ENCODE measurements at regions not wholly inside any gene's neighbourhood (a gene's known extent, or its start where the extent isn't known, plus 50 kb on each side); places are given as distances from the start of the nearest gene placed in this dataset.

DNA sequence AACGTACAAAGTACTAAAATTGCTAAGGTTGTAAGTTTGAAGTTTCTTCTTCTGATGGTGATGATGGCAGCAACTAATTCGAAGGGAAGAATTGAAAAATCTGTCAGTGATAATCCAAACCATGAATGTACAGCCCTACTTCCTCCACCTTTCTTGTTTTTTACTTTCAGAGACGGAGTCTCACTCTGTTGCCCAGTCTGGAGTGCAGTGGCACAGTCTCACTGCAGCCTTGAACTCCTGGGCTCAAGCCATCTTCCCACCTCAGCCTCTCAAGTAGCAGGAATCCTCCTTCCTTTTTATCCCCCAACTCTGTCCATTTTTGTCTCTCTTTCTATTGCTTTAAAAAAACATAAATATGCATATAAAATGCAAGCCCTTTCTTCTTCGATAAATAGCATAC lies 112.3 kb upstream of the SOX21 start:
- H3K27me3 Mint-ChIP-seq (ENCODE audit: low read depth in 2 of 2) = no peaks in the 10 kb centered on the region
- Histone ChIP-seq H3K9me3 (ENCODE audit: control insufficient read depth, insufficient read depth, low read length) (no peaks in the 10 kb centered on the region), H3K4me3 (ENCODE audit: low read length) (no peak overlapping the region), H3K36me3 (ENCODE audit: control insufficient read depth, insufficient read depth, low read length) (no peaks in the 10 kb centered on the region), H3K27ac (ENCODE audit: low read length) (no peak overlapping the region), H3K4me1 (ENCODE audit: control insufficient read depth, insufficient read depth, low read length) (no peaks in the 10 kb centered on the region), H3K27me3 (ENCODE audit: control insufficient read depth, insufficient read depth, low read length) (no peaks in the 10 kb centered on the region)
- no peak overlapping the region for H3K4me3 Mint-ChIP-seq
- WGBS (ENCODE audit: insufficient coverage) = 95% methylated on average over 3 of the region's 4 CpGs
- H3K4me1 Mint-ChIP-seq = no peaks in the 10 kb centered on the region
- no peaks in the 10 kb centered on the region for H3K36me3 Mint-ChIP-seq
- TF ChIP-seq, protein P1, sequence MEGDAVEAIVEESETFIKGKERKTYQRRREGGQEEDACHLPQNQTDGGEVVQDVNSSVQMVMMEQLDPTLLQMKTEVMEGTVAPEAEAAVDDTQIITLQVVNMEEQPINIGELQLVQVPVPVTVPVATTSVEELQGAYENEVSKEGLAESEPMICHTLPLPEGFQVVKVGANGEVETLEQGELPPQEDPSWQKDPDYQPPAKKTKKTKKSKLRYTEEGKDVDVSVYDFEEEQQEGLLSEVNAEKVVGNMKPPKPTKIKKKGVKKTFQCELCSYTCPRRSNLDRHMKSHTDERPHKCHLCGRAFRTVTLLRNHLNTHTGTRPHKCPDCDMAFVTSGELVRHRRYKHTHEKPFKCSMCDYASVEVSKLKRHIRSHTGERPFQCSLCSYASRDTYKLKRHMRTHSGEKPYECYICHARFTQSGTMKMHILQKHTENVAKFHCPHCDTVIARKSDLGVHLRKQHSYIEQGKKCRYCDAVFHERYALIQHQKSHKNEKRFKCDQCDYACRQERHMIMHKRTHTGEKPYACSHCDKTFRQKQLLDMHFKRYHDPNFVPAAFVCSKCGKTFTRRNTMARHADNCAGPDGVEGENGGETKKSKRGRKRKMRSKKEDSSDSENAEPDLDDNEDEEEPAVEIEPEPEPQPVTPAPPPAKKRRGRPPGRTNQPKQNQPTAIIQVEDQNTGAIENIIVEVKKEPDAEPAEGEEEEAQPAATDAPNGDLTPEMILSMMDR (IDR thresholded peaks at IDR 0.05) = no peak
- peaks cover 2 to 5% of the 10 kb centered on the region in 2 donors for H3K9me3 Mint-ChIP-seq
- intact Hi-C loops (cut with micrococcal nuclease) = no loop called here
- no peak for DNase-seq
- ATAC-seq = no peak
- no peak overlapping the region for H3K27ac Mint-ChIP-seq

DNA sequence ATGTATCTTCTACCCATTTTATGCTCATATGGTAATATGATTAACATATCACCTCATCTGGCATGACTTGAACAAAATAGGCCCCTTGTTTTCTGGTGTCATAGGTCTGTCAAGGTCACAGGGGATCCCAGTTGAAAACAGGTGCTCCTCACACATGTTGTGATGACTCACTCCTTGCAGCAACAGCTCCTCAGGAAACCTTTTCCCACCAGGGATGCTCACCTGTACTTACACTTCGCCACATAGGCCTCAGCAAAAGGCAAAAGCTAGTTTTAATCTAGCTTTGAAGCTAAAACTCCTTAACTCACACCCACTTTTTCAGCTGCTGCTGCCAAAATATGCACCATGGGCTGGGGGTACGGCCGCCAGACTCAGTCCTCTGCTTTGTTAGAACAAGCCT lies 110.0 kb upstream of the SOX21 start:
- no peaks in the 10 kb centered on the region for H3K27me3 Mint-ChIP-seq (ENCODE audit: low read depth in 2 of 2)
- H3K27ac ChIP-seq (ENCODE audit: low read length) = no peak overlapping the region
- DNase-seq (no peak), ATAC-seq (no peak)
- WGBS (ENCODE audit: insufficient coverage) = 86% methylated on average over 3 of the region's 3 CpGs
- H3K9me3 ChIP-seq (ENCODE audit: control insufficient read depth, insufficient read depth, low read length) = no peaks in the 10 kb centered on the region
- H3K4me3 ChIP-seq (ENCODE audit: low read length) = no peak overlapping the region
- H3K4me3 Mint-ChIP-seq = no peak overlapping the region
- TF ChIP-seq, protein P1 (IDR thresholded peaks at IDR 0.05) = no peak
- no peaks in the 10 kb centered on the region for H3K4me1 Mint-ChIP-seq
- no peaks in the 10 kb centered on the region for H3K4me1 ChIP-seq (ENCODE audit: control insufficient read depth, insufficient read depth, low read length)
- H3K27me3 ChIP-seq (ENCODE audit: control insufficient read depth, insufficient read depth, low read length) = no peaks in the 10 kb centered on the region
- peaks cover 2 to 5% of the 10 kb centered on the region in 2 donors for H3K9me3 Mint-ChIP-seq
- H3K27ac Mint-ChIP-seq = no peak overlapping the region
- no peaks in the 10 kb centered on the region for H3K36me3 ChIP-seq (ENCODE audit: control insufficient read depth, insufficient read depth, low read length)
- intact Hi-C loops (cut with micrococcal nuclease) = no loop called here
- H3K36me3 Mint-ChIP-seq = no peaks in the 10 kb centered on the region

DNA sequence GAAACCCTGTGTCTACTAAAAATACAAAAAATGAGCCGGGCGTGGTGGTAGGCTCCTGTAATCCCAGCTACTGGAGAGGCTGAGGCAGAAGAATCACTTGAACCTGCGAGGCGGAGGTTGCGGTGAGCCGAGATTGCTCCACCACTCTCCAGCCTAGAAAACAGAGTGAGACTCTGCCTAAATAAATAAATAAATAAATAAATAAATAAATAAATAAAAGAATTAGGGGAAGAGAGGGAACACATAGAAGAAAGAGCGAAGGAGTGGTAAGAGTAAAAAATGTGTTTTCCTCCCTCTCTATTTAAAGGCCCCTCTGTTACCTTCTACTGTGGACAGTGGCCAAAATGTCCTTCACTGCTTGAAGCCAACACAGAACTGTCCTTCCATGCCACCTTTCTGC lies 103.9 kb upstream of the SOX21 start:
- H3K27ac ChIP-seq (ENCODE audit: low read length) = no peak overlapping the region
- ATAC-seq (no peak), DNase-seq (no peak)
- Mint-ChIP-seq H3K4me3 (no peak overlapping the region), H3K27me3 (ENCODE audit: low read depth in 2 of 2) (no peaks in the 10 kb centered on the region), H3K4me1 (no peaks in the 10 kb centered on the region), H3K27ac (no peak overlapping the region), H3K9me3 (peaks cover 2 to 7% of the 10 kb centered on the region in 2 donors), H3K36me3 (no peaks in the 10 kb centered on the region)
- intact Hi-C loops (cut with micrococcal nuclease) = no loop called here
- 95% methylated on average over 4 of the region's 7 CpGs for WGBS (ENCODE audit: insufficient coverage)
- H3K4me3 ChIP-seq (ENCODE audit: low read length) = no peak overlapping the region
- no peaks in the 10 kb centered on the region for H3K4me1 ChIP-seq (ENCODE audit: control insufficient read depth, insufficient read depth, low read length)
- H3K9me3 ChIP-seq (ENCODE audit: control insufficient read depth, insufficient read depth, low read length) = no peaks in the 10 kb centered on the region
- TF ChIP-seq, protein P1 (IDR thresholded peaks at IDR 0.05) = no peak
- no peaks in the 10 kb centered on the region for H3K36me3 ChIP-seq (ENCODE audit: control insufficient read depth, insufficient read depth, low read length)
- no peaks in the 10 kb centered on the region for H3K27me3 ChIP-seq (ENCODE audit: control insufficient read depth, insufficient read depth, low read length)

DNA sequence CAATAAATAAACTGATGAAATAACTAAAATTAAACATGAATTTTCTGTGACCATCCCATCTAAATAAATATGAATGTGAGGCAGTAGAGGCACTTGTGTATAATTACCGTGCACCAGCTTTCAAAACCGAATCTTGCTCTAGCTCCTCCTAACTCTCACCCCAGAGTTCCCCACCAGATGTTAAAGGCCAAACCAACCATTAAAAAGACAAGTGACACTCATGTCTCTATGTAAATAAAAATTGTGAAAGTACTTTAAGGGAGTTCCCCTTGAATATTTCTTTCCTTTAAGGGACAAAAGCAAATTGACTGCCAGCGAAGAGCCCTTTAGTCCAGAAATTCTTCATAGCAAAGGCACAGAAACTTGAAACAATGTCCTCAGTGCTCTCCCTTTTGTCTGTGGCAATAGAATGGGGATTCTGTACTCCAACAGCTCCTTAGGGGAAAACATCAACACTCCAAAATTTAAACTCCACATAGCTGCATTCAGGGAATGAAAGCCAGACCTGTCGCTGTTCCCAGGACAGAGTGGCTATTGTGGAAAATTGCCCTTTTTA lies 101.7 kb upstream of the SOX21 start:
- Mint-ChIP-seq H3K9me3 (peaks cover 2 to 3% of the 10 kb centered on the region in 2 donors), H3K36me3 (no peaks in the 10 kb centered on the region), H3K27me3 (ENCODE audit: low read depth in 2 of 2) (no peaks in the 10 kb centered on the region), H3K4me3 (no peak overlapping the region), H3K27ac (no peak overlapping the region), H3K4me1 (no peaks in the 10 kb centered on the region)
- no peaks in the 10 kb centered on the region for H3K4me1 ChIP-seq (ENCODE audit: control insufficient read depth, insufficient read depth, low read length)
- intact Hi-C loops (cut with micrococcal nuclease) = no loop called here
- ATAC-seq (no peak), DNase-seq (no peak)
- H3K9me3 ChIP-seq (ENCODE audit: control insufficient read depth, insufficient read depth, low read length) = no peaks in the 10 kb centered on the region
- no peaks in the 10 kb centered on the region for H3K27me3 ChIP-seq (ENCODE audit: control insufficient read depth, insufficient read depth, low read length)
- no peak overlapping the region for H3K27ac ChIP-seq (ENCODE audit: low read length)
- no peaks in the 10 kb centered on the region for H3K36me3 ChIP-seq (ENCODE audit: control insufficient read depth, insufficient read depth, low read length)
- TF ChIP-seq, protein P1 (IDR thresholded peaks at IDR 0.05) = no peak
- H3K4me3 ChIP-seq (ENCODE audit: low read length) = no peak overlapping the region
- 94% methylated on average over 2 of the region's 4 CpGs for WGBS (ENCODE audit: insufficient coverage)

All from natural killer cell (primary cell).